A673 (cell line): ENCODE measurements at regions not wholly inside any gene's neighbourhood (a gene's known extent, or its start where the extent isn't known, plus 50 kb on each side); places are given as distances from the start of the nearest gene placed in this dataset.

Experiments used
- CTCF ChIP-seq: fragments of 300-800, 200-600 bp; sonication (generic); conservative IDR thresholded peaks from 2 replicates; pipeline ENCODE4 v1.5.1; 2017; ENCODE audit warnings: low read depth, mild to moderate bottlenecking, antibody characterized with exemption, low read length, moderate library complexity, mixed read lengths
- EZH2 ChIP-seq: fragments of 200-600 bp; sonication (generic); IDR thresholded peaks from 2 replicates; pipeline ENCODE4 v1.6.1; 2017; ENCODE audit warnings: borderline replicate concordance, low read depth, mild to moderate bottlenecking, mixed read lengths, antibody characterized with exemption, low read length; ENCODE audit not compliant: poor library complexity, severe bottlenecking

DNA sequence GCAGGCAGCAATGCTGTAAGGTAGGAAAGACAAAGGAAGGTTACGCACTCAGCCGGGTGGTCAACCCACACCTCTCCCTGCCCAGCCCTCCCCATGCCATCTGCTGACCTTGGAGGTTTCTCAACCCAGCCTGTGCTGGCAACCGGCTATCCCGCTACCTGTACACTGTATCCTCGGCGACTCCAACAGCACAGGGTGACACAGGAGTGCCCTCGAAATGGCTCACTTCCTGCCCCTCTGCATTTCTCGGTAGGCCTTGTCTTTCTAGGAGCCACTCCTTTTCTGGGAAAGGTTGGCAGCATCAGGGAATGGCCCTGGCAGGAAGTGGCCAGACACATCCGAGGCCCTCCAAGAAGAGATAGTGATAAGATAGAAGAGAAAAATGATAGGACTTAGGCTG is 124.0 kb downstream of the PROX1 start:
- TF ChIP-seq CTCF (no peak), EZH2 (no peak)
